PC-9 (cell line): ENCODE measurements at regions not wholly inside any gene's neighbourhood (a gene's known extent, or its start where the extent isn't known, plus 50 kb on each side); places are given as distances from the start of the nearest gene placed in this dataset.

Experiments
- BruUV-seq: library from RNA; stranded (reverse); fragments of 400-500 nt; replicated peaks from 2 replicates; lab custom pipeline; 2021; lab: Mats Ljungman, UMichigan
- CTCF ChIA-PET: fragments of 300-600 bp; sonication (Branson Sonifier 250); formaldehyde crosslinking; loops from one replicate; lab custom pipeline; 2022; ENCODE audit warnings: antibody characterized with exemption; lab: Charles Lee
- POLR2A ChIA-PET: fragments of 300-600 bp; sonication (Branson Sonifier 250); formaldehyde crosslinking; loops from one replicate; lab custom pipeline; 2022; ENCODE audit warnings: antibody characterized with exemption; ENCODE audit not compliant: unreplicated experiment; lab: Charles Lee
- DNase-seq, 2 experiments: peaks; one replicate each; pipeline versions ENCODE4 v3.0.0 to v3.0.0-alpha.2; 2015 to 2022; ENCODE audit warnings: mixed read lengths in 1 of 2
- H2AFZ ChIP-seq: fragments of 200-600 bp; sonication (generic); 2 replicates; pipeline ENCODE4 v1.8.1; 2017; ENCODE audit warnings: antibody characterized with exemption
- H3F3A ChIP-seq: fragments of 200-600 bp; sonication (generic); 2 replicates; pipeline ENCODE4 v1.8.1; 2017; ENCODE audit warnings: antibody characterized with exemption, mild to moderate bottlenecking, low read depth; ENCODE audit not compliant: insufficient read depth
- H3K27ac ChIP-seq: fragments of 200-600 bp; sonication (generic); 2 replicates; pipeline ENCODE4 v1.6.1; 2016; ENCODE audit warnings: mixed run types
- H3K27me3 ChIP-seq: fragments of 200-600 bp; sonication (generic); 2 replicates; pipeline ENCODE4 v1.6.1; 2016; ENCODE audit warnings: low read depth, mixed run types; ENCODE audit not compliant: insufficient read depth
- H3K36me3 ChIP-seq: fragments of 200-600 bp; sonication (generic); 2 replicates; pipeline ENCODE4 v1.6.1; 2016; ENCODE audit warnings: low read depth, mixed run types
- H3K4me1 ChIP-seq: fragments of 200-600 bp; sonication (generic); replicated peaks from 2 replicates; pipeline ENCODE4 v1.6.1; 2016; ENCODE audit warnings: mixed run types; ENCODE audit not compliant: insufficient read depth
- H3K4me2 ChIP-seq: fragments of 200-600 bp; sonication (generic); 2 replicates; pipeline ENCODE4 v1.6.1; 2017; ENCODE audit warnings: mixed run types
- H3K4me3 ChIP-seq: fragments of 200-600 bp; sonication (generic); 2 replicates; pipeline ENCODE4 v1.6.1; 2016; ENCODE audit warnings: mixed run types
- H3K79me2 ChIP-seq: fragments of 200-600 bp; sonication (generic); 2 replicates; pipeline ENCODE4 v1.6.1; 2017; ENCODE audit warnings: low read depth, mixed run types
- H3K9me2 ChIP-seq: fragments of 200-600 bp; sonication (generic); 2 replicates; pipeline ENCODE4 v1.8.1; 2017; ENCODE audit warnings: mild to moderate bottlenecking; ENCODE audit not compliant: insufficient read depth
- H3K9me3 ChIP-seq: fragments of 200-600 bp; sonication (generic); 2 replicates; pipeline ENCODE4 v1.8.1; 2016; ENCODE audit warnings: low read depth; ENCODE audit not compliant: insufficient read depth
- H4K20me1 ChIP-seq: fragments of 200-600 bp; sonication (generic); 2 replicates; pipeline ENCODE4 v1.8.1; 2017; ENCODE audit not compliant: insufficient read depth
- CTCF ChIP-seq: fragments of 200-600 bp; sonication (generic); conservative IDR thresholded peaks from 2 replicates; pipeline ENCODE4 v1.6.1; 2017; ENCODE audit warnings: mixed run types, antibody characterized with exemption, mild to moderate bottlenecking, moderate library complexity
- EZH2 ChIP-seq: fragments of 200-600 bp; sonication (generic); IDR thresholded peaks from 2 replicates; pipeline ENCODE4 v1.8.0; 2017; ENCODE audit warnings: antibody characterized with exemption, low read depth
- intact Hi-C: fragments of 100-400 bp; cut with micrococcal nuclease; formaldehyde crosslinking; loops from one replicate; pipeline ENCODE4 v1.10.0; 2022; ENCODE audit not compliant: unreplicated experiment

- Histone ChIP-seq H3K4me1 (no peaks in the 10 kb centered on the region), H3K4me2 (no peak overlapping the region), H3F3A (no peaks in the 10 kb centered on the region), H3K9me3 (no peaks in the 10 kb centered on the region), H3K36me3 (no peaks in the 10 kb centered on the region), H3K79me2 (no peaks in the 10 kb centered on the region), H3K27ac (no peak overlapping the region), H4K20me1 (no peaks in the 10 kb centered on the region), H3K9me2 (no peaks in the 10 kb centered on the region), H3K27me3 (no peaks in the 10 kb centered on the region), H2AFZ (no peak overlapping the region), H3K4me3 (no peak overlapping the region)
- no peak for TF ChIP-seq EZH2
- no peak for TF ChIP-seq CTCF
- POLR2A ChIA-PET, result no interaction called here
- BruUV-seq, result no TSS peak
- CTCF ChIA-PET, result no interaction called here
- intact Hi-C loops, result no loop called here
- DNase-seq, result no peak
These were observed 445.0 kb downstream of the GXYLT1 start for GRCh38 chr12:41699658-41700057.

GRCh38 chr12:41697161-41697560 is 447.5 kb downstream of the GXYLT1 start:
- CTCF ChIA-PET, result interaction anchor here (0.7 kb wide), 1 partner anchor 328 kb away, joined by 4 read pairs; no protein-coding TSS in a partner anchor
- Histone ChIP-seq H3K9me2 (no peaks in the 10 kb centered on the region), H3K4me3 (no peak overlapping the region), H3K36me3 (no peaks in the 10 kb centered on the region), H3K79me2 (no peaks in the 10 kb centered on the region), H3K27me3 (no peaks in the 10 kb centered on the region), H4K20me1 (no peaks in the 10 kb centered on the region), H3K4me1 (no peaks in the 10 kb centered on the region), H3K9me3 (no peaks in the 10 kb centered on the region), H3K4me2 (no peak overlapping the region), H3F3A (no peaks in the 10 kb centered on the region), H2AFZ (no peak overlapping the region), H3K27ac (no peak overlapping the region)
- TF ChIP-seq EZH2 (no peak), CTCF (no peak)
- POLR2A ChIA-PET, result no interaction called here
- no TSS peak for BruUV-seq
- intact Hi-C loops, result no loop called here
- DNase-seq, result no peak

- Histone ChIP-seq H3K79me2 (no peaks in the 10 kb centered on the region), H3K4me3 (no peak overlapping the region), H3K4me1 (no peaks in the 10 kb centered on the region), H4K20me1 (no peaks in the 10 kb centered on the region), H3F3A (no peaks in the 10 kb centered on the region), H3K27ac (no peak overlapping the region), H3K9me2 (no peaks in the 10 kb centered on the region), H3K27me3 (no peaks in the 10 kb centered on the region), H3K4me2 (no peak overlapping the region), H3K36me3 (no peaks in the 10 kb centered on the region), H3K9me3 (no peaks in the 10 kb centered on the region), H2AFZ (no peak overlapping the region)
- BruUV-seq, result no TSS peak
- TF ChIP-seq CTCF (no peak), EZH2 (no peak)
- ChIA-PET POLR2A (no interaction called here), CTCF (no interaction called here)
- DNase-seq, result no peak
- intact Hi-C loops, result no loop called here
These were observed 459.7 kb downstream of the GXYLT1 start for GRCh38 chr12:41684997-41685396.
